ENCODE measurements at regions not wholly inside any gene's neighbourhood (a gene's known extent, or its start where the extent isn't known, plus 50 kb on each side); places are given as distances from the start of the nearest gene placed in this dataset.

DNA sequence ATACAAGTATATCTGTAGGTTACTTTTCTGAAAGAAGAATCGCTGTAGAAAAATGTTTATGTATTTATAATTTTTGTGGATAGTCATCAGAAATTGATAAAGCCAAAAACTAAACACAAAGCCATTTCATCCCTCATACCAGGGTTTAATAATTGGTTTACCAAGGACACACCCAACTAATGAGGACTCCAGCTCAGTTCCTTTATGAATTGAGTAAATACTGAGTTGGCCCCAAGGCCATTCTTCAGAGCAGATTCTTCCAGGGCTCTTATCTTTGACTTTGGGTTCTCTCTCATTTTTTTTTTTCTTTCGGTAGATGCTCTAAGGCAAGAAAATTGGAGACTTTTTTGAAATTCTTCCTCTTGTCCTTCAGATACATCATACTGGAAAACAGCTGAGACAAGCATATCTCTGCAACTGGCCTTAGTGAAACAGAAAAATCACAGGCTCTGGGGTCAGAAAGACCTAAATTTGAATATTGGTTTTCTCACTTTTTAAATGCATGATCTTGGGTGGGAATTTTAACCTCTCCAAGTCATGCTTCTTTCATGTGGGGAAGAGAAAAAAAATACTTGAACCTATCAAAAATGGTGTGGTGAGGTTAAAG is 401.8 kb downstream of the ARHGEF28 start:
- DNase-seq (ENCODE audit: low spot score): no peak

DNA sequence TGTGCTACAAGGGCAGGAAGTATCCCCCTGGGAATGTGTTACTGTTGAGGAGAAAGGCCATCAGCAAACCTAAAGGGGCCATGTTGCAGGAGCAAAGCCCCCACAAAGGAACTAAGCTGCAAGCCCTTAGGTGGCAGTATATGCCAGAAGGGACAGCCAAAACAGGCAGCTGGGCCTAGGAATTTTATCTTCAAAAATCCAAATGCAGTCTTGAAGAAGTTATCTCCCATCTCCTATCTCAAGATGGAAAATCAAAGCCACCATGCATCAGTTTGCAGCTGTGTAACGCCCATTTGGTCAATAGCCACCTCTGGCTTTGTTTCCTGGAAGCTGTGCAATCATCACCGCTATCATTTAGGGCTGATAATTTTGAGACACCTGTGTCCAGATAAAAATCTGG is 400.3 kb downstream of the ARHGEF28 start:
- DNase-seq (ENCODE audit: low spot score): no peak

DNA sequence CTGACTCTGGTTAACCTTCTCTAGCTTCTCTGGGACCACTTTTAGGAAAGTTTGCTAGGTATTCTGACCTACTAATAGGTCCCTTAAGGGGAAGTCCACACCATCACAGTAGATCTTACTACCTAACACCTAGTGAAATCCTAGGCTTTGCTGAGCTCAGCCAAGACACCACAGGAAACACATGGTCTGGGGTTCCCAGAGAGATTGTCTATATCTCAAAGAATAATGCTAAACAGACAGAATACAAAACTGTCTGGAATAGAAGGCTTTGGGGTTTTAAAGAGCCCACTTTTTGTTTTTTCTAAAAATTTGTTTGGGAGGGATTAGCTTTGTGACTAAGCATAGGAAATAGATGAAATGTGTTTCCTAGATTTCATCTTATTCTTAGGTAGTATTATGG is 395.1 kb downstream of the ARHGEF28 start:
- DNase-seq (ENCODE audit: low spot score): no peak

DNA sequence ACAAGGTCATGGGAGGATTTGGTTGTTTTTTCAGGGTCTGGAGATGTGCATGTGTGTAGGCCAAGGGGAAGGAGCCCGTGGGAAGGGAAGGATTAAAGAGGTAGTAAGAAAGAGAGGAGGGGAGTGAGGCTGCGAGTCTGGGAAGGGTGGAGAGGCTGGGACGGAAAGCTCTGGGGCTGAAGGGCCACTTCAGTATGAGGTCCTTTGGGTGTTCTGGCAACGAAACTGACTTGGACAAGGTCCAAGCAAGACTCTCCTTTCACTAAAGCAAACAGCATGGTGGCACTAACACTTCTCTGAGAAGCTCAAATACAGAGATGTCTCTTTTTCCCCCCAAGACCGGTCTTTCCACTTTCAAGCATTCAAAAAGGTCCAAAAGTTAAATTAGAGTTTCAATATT is 394.5 kb downstream of the ARHGEF28 start:
- no peak for DNase-seq (ENCODE audit: low spot score)

DNA sequence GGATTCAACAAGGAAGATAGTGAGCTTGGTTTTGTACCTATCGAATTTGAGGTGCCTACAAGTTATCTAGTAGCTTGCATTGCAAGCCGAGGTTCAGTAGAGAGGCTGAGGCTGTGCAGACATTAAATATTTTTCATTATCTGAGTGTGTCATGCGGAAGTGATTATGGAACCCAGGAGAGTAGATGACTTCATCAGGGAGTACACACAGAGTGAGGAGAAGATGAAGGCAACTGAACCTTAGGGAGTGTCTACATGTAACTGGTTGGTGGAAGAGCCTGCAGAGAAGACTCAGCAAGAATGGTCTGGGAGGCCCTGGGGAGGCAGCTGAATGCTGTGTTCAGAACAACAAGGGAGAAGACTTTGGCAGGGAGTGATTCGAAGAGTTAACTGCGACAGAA is 393.9 kb downstream of the ARHGEF28 start:
- no peak for DNase-seq (ENCODE audit: low spot score)

- DNase-seq (ENCODE audit: low spot score): peak; percentile 67
These were observed 391.8 kb downstream of the ARHGEF28 start for GRCh38 chr5:74017786-74018211.

DNA sequence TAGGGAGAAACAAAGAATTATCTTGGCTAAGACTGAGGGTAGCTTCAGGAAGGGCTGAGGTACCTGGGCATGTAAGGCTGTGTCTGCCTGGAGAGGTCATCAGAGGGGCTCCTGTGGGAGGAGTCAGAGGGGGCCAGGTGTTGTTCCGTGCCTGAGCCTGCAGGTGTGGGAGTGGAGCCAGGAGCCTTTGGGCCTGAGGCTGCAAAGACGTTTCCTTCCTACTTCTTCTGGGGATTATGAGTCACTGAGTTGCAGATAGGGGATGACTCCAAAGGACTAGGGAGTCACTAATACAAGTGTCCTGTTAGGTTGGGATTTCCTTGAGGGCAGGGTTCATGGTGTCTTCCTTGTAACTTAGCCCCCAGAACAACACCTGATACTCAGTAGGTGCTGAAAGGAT is 391.1 kb downstream of the ARHGEF28 start:
- DNase-seq (ENCODE audit: low spot score): peak; percentile 8

DNA sequence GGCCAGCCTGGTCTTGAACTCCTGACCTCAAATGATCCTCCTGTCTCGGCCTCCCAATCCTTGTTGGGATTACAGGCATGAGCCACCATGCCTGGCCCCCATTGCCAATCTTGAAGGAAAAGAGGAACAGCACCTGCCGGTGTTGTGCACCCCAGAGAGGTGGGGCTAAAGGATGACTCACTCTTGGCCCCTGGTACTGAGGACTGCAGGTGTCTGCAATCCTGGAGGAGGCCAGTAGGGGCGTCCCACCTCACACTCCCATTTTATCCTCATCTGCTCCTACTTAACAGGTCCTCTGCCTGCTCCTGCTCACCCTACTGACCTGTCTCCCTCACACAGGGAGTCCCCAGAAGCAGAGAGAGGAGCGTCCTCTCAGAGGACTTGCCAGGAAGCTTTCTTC is 390.4 kb downstream of the ARHGEF28 start:
- DNase-seq (ENCODE audit: low spot score): no peak

GRCh38 chr5:74015716-74016115 is 389.7 kb downstream of the ARHGEF28 start:
- no peak for DNase-seq (ENCODE audit: low spot score)

DNA sequence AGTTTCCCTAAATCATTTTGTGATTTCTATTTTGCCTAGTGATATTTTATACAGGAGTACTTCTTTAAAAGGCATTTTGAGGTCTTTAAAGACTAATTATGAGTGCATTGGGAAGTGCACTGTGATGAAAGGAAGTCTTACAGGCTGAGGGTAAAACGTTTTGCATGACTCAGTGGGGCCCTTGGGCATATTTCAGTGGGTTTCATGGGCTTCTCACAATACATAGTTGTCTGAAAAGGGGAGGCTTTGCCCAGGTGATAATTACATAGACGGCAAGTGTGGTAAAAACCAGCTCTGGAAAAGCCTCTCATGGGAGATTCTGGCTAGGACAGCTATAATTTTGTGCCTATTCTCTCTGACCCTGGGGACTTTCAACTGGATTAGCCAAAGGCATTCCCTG is 387.2 kb downstream of the ARHGEF28 start:
- DNase-seq (ENCODE audit: low spot score): peak; percentile 28

DNA sequence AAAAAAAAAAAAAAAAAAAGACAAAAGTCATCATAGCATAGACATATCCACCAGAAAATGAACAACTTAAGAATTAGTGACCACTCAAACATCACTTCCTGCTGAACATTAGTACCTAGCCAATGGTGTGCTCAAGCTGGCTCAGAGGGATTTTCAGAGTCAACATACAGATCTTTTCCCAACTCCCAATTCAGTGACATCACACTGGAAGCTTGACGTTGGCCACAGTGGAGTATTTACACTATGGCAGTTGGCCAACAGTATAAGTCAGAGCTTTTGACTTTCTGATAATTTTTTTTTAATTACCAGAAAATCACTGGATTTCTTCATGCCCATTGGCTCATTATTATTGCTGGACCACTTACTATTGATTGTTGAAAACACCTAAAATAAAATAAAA is 383.5 kb downstream of the ARHGEF28 start:
- DNase-seq (ENCODE audit: low spot score): no peak

DNA sequence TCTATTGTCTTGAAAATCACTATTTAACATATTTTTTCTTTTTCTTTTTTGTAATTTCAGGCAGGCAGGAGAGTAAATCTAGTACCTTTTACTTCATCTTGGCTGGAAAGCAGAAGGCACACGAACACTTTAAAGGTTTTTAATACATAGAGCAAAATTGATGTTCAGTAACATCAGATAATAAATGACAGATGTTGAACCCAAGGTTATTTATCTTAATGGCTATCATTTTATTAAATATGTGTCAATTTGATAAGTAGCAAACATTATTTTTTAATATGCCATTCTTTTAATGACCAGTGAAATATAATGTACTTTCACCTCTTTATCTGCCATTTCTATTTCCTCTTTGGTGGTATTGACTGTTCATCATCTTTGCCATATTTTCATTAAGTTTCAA is 381.2 kb downstream of the ARHGEF28 start:
- DNase-seq (ENCODE audit: low spot score): no peak

DNA sequence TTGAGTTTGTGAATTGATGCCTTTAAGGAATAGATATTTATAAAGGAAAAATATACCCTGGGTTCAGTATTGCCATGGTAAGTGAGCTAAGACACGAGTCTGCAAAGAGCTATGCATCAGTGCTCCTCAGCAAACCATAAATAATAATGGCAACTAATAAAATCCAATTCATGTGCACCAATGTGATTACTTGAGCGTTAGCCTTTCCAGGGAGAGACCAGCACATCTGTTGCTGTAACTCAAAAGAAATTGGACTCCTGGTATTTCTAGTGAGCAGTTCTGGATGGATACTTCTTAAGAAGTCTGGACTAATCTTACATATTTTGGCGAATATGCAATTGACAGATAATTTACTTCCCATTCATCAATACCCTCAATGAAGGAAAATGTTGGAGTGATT is 373.3 kb downstream of the ARHGEF28 start:
- DNase-seq (ENCODE audit: low spot score): no peak

DNA sequence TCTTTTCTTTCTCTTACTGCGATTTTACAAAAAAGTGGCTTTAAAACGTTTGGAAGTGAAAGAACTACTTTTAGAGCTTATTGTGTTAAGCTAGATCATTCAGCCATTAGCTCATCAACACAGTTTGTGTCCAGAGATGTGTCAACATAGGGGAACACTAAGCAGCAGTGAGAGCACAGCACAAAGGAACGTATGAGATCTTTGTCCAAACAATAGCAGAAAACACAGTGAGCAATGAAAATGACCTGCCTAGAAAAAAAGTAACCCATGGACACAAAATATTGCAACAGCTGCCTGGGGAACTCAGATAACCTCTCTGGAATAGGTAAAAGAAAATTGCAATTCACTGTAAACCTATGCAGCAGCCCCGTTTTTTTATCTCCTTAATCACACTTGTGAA is 372.5 kb downstream of the ARHGEF28 start:
- DNase-seq (ENCODE audit: low spot score): no peak

DNA sequence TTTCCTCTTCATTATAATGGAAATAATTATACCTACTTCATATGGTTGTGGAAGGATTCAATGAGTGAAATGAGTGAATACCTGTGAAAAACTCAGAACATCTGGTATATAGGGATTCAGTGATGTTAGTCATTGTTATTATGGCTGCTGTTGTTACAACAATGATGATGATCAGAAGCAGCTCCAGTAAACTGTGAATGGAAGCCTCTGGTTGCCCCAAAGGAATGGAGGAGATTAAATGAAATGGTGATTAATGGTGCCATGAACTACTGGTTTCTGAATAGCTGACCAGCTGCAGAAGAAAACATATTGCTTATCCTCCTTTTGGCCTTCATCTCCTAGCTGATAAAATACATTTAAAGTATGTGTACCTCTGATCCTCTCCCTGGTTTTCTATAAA is 372.0 kb downstream of the ARHGEF28 start:
- no peak for DNase-seq (ENCODE audit: low spot score)

DNA sequence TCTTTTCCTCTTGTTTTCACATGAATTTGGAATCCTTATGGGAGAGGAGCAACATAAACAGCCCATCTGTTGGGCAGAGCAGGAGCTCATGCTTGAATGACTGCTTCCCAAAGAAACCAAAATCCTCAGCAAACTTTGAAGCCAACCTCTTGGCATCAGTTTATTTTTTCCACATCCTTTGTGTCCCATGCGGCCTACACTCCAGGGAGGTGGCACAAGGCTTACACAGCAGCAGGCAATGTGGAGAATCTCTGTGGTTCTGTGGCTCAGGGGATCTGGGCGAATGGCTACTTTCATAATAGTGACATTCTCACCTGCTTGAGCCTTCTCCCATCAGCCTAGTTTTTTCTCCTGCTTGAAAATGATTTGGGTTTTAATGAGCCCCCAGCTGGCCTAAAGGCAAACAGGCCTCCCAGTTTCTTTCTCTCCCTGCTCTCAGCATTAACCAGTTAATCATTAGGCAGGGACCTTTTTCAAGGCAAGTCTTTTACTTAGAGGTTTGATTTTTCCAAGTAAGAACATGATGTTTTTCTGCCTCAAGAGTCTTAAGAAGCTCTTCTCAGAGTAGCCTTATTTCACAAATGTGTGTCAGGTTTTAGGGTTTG is 370.3 kb downstream of the ARHGEF28 start:
- no peak for DNase-seq (ENCODE audit: low spot score)

- peak; percentile 74 for DNase-seq (ENCODE audit: low spot score)
These were observed 369.0 kb downstream of the ARHGEF28 start for GRCh38 chr5:73994963-73995362.
